Progenitor cell of endocrine pancreas (in vitro differentiated cells): ENCODE measurements at regions not wholly inside any gene's neighbourhood (a gene's known extent, or its start where the extent isn't known, plus 50 kb on each side); places are given as distances from the start of the nearest gene placed in this dataset.

Experiments
- DNase-seq: peaks from one replicate; pipeline ENCODE4 v3.0.0; 2021; ENCODE audit warnings: low spot score; ENCODE audit not compliant: unreplicated experiment
- H3K27ac Mint-ChIP-seq: 2 replicates; pipeline ENCODE4 v1.8.0; 2021; ENCODE audit warnings: mild to moderate bottlenecking, moderate library complexity, mixed read lengths
- H3K27me3 Mint-ChIP-seq: 2 replicates; pipeline ENCODE4 v1.8.0; 2021; ENCODE audit warnings: mixed read lengths
- H3K36me3 Mint-ChIP-seq: 2 replicates; pipeline ENCODE4 v1.8.0; 2022; ENCODE audit warnings: mixed read lengths; ENCODE audit not compliant: insufficient read depth
- H3K4me1 Mint-ChIP-seq: 2 replicates; pipeline ENCODE4 v1.8.0; 2021; ENCODE audit warnings: low read depth, mixed read lengths
- H3K4me3 Mint-ChIP-seq: 2 replicates; pipeline ENCODE4 v1.8.0; 2021; ENCODE audit warnings: low read depth, mild to moderate bottlenecking, moderate library complexity, mixed read lengths
- H3K9me3 Mint-ChIP-seq: 2 replicates; pipeline ENCODE4 v1.8.0; 2021; ENCODE audit warnings: low read depth, mixed read lengths
- CTCF ChIP-seq: fragments of 200-600 bp; sonication (generic); IDR thresholded peaks from one replicate; pipeline ENCODE4 v1.5.0; 2021; ENCODE audit warnings: antibody characterized with exemption, mild to moderate bottlenecking; ENCODE audit not compliant: unreplicated experiment

DNA sequence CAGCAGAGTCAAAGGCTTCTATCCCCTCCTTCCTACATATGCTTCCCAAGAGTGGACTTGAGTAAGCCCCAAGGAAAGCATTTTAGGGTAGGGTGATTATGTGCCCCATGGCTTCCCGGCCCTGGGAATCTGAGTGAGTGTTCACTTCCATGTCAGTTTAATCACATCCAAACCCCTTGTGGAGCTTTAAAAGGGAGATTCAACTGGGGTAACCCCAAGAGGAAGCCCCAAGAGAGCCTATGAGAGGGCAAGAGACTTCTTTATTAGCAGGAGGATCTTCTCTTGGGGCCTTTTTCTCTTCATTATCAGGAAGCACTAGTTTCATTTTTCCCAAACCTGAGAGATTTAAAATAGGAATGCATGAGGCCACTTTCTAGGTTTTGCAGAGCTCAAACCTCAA is 97.0 kb upstream of the IRF2BP2 start:
- no peak overlapping the region for H3K27ac Mint-ChIP-seq
- TF ChIP-seq CTCF: no peak
- H3K27me3 Mint-ChIP-seq: peaks cover 6% of the 10 kb centered on the region
- no peaks in the 10 kb centered on the region for H3K36me3 Mint-ChIP-seq
- H3K4me3 Mint-ChIP-seq: no peak overlapping the region
- no peak for DNase-seq
- H3K4me1 Mint-ChIP-seq: peaks cover 23% of the 10 kb centered on the region
- H3K9me3 Mint-ChIP-seq: peaks cover 3% of the 10 kb centered on the region

DNA sequence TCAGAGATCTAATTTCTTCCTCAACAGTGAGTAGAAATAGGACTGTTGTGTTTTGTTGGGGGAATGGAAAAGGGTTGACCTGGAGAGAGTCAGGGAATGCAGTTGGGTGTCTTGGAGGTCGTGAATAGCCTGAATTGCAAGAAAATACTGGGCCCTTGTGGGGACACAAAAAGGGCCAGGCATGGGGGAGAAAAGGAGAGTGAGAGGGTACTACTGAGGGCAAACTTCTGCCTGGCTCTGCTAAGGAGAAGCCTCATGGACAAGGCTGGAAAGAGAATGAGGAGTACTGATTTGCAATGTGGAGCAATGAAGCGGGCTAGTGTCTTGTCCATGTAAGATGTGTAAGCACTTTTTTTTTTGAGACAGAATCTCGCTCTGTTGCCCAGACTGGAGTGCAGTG is 96.2 kb upstream of the IRF2BP2 start:
- Mint-ChIP-seq H3K36me3 (no peaks in the 10 kb centered on the region), H3K4me3 (no peak overlapping the region), H3K27me3 (peaks cover 6% of the 10 kb centered on the region), H3K9me3 (peaks cover 3% of the 10 kb centered on the region), H3K27ac (no peak overlapping the region), H3K4me1 (peaks cover 17% of the 10 kb centered on the region)
- no peak for DNase-seq
- TF ChIP-seq CTCF: no peak

- Mint-ChIP-seq H3K4me3 (no peak overlapping the region), H3K27ac (no peak overlapping the region), H3K4me1 (peaks cover 16% of the 10 kb centered on the region), H3K27me3 (peaks cover 6% of the 10 kb centered on the region), H3K36me3 (no peaks in the 10 kb centered on the region), H3K9me3 (peaks cover 3% of the 10 kb centered on the region)
- no peak for DNase-seq
- no peak for TF ChIP-seq CTCF
These were observed 95.6 kb upstream of the IRF2BP2 start for GRCh38 chr1:234705615-234706014.

GRCh38 chr1:234704106-234704887 is 94.3 kb upstream of the IRF2BP2 start:
- H3K9me3 Mint-ChIP-seq: peaks cover 3% of the 10 kb centered on the region
- no peak overlapping the region for H3K27ac Mint-ChIP-seq
- peaks cover 6% of the 10 kb centered on the region for H3K27me3 Mint-ChIP-seq
- no peak overlapping the region for H3K4me3 Mint-ChIP-seq
- TF ChIP-seq CTCF: no peak
- DNase-seq: no peak
- H3K36me3 Mint-ChIP-seq: no peaks in the 10 kb centered on the region
- peaks cover 28% of the 10 kb centered on the region for H3K4me1 Mint-ChIP-seq

DNA sequence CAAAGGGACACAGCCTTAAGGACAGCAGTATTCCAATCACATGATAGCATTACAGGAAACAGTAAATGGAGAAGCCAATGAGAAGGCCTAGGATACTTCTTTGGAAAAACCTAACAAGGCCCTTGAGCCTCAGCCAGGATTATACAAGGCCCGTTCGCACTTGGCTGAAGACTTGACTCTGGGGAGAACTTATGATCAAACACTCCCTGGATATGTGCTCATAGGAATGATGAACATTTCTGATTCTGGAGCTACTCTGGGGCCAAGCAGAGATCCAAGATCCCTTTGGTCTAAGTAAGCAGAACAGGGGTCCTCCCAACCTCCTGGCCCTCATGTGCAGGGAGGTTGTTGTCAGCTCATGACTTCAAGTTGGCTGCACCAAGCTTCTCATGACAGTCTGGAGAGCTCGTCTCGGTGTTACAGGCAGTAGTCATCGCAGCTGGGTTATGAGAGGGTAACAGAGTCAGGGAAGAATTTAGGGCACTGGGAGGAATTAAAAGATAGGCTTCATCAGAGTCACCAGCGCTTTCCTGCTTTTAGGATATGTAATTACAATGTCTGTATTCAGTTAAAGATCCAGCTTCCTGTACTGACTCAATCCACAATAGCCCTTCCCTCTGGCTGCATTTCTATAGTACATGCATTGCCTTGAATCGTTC is 92.5 kb upstream of the IRF2BP2 start:
- no peak for TF ChIP-seq CTCF
- DNase-seq: no peak
- Mint-ChIP-seq H3K4me1 (peaks cover 18% of the 10 kb centered on the region), H3K4me3 (no peak overlapping the region), H3K36me3 (no peaks in the 10 kb centered on the region), H3K9me3 (no peaks in the 10 kb centered on the region), H3K27me3 (peaks cover 9% of the 10 kb centered on the region), H3K27ac (no peak overlapping the region)
